GM23248 (cell line): ENCODE measurements at regions not wholly inside any gene's neighbourhood (a gene's known extent, or its start where the extent isn't known, plus 50 kb on each side); places are given as distances from the start of the nearest gene placed in this dataset.

Experiments
- EZH2 ChIP-seq: fragments of 200-600 bp; sonication (generic); IDR thresholded peaks from 2 replicates; pipeline ENCODE4 v1.6.1; 2018; ENCODE audit warnings: antibody characterized with exemption, mild to moderate bottlenecking; ENCODE audit not compliant: insufficient read depth, poor library complexity, severe bottlenecking
- EZH2phosphoT487 ChIP-seq: fragments of 200-600 bp; sonication (generic); IDR thresholded peaks from 2 replicates; pipeline ENCODE4 v1.6.1; 2018; ENCODE audit warnings: antibody characterized with exemption, moderate library complexity, mild to moderate bottlenecking, low read depth; ENCODE audit not compliant: insufficient read depth

DNA sequence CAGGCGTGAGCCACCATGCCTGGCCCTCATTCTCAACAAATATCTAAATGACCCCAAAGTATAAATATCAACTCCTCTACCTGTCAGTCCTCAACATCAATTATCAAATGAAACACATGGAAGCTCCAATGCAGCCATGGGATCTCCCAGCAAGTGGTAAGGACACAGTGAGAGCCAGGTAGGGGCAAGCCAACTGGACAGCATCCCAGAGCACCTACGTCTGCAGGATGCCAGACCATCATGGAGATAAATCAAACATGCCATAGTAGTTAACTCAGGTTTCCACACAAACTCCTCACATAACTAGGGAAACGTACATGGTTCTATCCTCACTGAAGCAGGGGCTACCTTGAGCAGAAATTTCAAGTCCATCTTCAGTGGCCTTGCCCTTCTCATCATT lies 159.9 kb upstream of the MED14 start:
- no peak for TF ChIP-seq EZH2
- no peak for TF ChIP-seq EZH2phosphoT487
